HG02588 (cell line): ENCODE measurements at regions not wholly inside any gene's neighbourhood (a gene's known extent, or its start where the extent isn't known, plus 50 kb on each side); places are given as distances from the start of the nearest gene placed in this dataset.
"Not testable (repeated sequence)": the region's sequence is repeated elsewhere in the genome, so short reads cannot be mapped to it uniquely, and the experiment has no call there.

Experiments
- ATAC-seq: cut with Tn5 transposase; IDR thresholded peaks from one replicate; pipeline ENCODE4 v1.9.1; 2021; ENCODE audit warnings: mild to moderate bottlenecking, moderate library complexity; ENCODE audit not compliant: unreplicated experiment

DNA sequence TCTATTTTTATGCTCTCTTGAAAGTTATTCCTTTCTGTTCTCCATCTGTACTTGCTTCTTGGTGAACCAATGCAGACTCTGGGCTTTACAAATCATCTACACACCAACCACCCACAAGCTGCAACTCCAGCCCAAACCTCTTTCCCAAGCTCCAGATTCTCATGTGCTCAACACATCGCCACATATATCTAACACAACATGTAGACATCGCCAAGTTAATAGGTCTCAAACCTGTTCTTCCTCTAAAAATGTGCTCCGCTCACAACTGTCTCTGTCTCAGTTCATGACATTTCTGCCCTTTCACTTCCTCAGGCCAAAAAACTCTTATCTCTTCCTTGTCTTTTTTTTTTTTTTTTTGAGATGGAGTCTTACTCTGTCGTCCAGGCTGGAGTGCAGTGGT, 95.7 kb upstream of the EEPD1 start:
- peak; percentile 52 for ATAC-seq

DNA sequence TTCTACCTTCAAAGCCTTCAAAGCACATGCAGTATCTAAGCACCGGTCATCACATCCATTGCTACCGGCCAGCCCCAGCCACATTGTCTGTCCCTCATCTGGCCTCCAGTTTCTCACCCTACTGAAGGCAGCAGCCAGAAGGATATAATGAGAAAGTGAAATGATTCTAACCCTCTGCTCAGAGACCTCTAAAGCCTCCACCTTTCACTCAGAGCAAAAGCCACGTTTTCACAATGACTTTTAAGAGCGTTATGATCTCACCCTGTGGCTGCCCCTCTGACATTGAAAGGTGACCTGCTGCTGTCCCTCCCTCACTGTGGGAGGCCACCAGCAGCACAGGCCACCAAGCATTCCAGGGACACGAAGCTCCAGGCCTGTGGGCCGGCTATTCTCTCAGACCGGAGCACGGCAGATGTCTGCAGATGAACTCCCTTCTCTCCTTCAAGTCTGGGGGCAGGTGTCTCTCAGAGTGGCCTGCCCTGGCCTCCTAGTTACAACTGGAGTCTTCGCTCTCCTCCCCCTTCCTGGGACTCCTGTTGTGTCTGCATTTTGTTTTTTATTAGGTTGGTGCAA, 94.9 kb upstream of the EEPD1 start:
- ATAC-seq, result peak; percentile 68

DNA sequence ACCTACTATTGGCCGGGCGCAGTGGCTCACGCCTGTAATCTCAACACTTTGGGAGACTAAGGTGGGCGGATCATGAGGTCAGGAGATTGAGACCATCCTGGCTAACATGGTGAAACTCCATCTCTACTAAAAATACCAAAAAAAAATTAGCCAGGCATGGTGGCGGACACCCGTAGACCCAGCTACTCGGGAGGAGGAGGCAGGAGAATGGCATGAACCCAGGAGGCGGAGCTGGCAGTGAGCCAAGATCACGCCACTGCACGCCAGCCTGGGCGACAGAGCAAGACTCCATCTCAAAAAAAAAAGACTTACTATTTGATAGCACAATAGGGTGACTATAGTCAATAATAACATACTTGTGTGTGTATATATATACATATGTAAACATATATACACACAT, 92.7 kb upstream of the EEPD1 start:
- not testable (repeated sequence) for ATAC-seq

DNA sequence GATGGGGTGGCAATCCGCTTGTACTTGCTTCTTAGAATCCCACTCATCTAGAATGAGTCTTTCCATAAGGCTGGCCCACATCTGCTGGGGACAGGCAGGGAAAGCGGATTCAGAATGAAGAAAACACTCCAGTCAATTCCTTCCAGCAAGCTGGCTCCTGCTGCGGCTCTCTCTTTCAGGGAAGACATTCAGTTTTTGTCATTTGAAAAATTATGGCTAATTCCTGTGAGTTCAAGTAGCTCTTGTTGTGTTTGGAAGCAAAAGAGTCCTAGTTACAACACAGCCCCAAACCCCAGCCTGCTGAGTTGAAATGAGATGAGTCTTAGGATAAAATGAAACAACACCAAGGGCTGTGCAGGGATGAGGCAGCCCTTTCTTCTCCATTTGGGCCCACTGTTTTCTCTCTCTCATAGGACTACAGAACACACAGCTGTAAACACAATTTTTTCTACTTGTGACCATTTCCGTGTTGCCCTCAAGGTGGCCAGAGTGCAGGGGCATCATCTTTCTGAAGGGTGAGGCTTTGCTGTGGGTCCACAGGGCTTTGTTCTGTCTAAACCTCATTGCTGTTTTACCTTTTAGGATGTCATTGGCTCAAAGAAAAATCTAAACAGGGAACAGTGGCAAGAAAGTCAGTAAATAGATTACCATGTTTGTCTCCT, 90.8 kb upstream of the EEPD1 start:
- no peak for ATAC-seq

DNA sequence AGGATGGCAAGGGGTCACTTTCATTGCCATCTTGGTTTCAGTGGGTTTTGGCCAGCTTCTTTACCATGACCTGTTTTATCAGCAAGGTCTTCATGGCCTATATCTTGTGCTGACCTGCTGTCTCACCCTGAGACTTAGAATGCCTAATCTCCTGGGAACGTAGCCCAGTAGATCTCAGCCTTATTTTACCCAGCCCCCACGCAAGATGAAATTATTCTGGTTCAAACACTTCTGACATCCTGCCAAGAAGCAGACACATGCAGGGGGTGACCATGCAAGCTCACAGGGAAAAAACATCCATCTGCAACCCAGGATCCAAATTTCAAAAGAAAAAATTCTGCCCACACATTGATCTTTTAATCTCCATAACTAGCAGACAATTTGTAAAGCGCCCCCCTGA, 88.4 kb upstream of the EEPD1 start:
- ATAC-seq, result no peak

DNA sequence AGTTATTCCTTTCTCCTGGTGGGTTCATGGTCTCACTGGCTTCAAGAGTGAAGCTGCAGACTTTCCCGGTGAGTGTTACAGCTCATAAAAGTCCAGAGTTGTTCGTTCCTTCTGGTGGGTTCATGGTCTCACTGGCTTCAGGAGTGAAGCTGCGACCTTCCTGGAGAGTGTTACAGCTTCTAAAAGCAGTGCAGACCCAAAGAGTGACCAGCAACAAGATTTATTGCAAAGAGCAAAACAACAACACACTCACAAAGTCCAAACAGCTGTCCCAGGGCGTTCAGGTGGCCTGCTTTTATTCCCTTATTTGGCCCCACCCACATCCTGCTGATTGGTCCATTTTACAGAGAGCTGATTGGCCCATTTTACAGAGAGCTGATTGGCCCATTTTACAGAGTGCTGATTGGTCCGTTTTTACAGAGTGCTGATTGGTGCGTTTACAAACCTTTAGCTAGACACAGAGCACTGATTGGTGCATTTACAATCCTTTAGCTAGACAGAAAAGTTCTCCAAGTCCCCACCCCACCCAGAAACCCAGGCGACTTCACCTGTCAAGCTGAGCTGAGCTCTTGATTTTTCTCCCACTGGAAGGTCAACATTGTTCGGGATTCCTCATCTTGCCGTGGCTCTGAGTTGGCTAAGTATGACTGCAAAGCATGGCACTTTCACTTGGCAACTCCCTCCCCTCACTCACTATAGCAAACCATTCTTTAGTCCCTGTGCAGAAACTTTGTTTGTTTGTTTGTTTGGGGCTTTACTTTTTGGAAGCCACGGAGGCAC, 87.3 kb upstream of the EEPD1 start:
- not testable (repeated sequence) for ATAC-seq

DNA sequence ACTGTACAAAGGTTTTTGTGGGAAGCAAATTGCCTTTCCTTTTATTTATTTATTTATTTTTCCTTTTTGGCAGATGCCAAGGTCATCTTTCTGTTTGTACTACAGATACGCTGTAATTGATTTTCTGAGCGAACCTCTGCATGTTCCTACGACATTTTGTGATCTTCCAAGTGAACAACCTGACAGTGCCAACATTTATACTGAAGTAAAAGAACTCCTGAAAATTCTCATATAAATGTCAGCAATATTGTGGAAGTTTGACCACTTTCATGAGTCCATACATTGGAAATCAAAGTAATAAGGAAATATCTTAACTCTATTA, 86.8 kb upstream of the EEPD1 start:
- no peak for ATAC-seq

DNA sequence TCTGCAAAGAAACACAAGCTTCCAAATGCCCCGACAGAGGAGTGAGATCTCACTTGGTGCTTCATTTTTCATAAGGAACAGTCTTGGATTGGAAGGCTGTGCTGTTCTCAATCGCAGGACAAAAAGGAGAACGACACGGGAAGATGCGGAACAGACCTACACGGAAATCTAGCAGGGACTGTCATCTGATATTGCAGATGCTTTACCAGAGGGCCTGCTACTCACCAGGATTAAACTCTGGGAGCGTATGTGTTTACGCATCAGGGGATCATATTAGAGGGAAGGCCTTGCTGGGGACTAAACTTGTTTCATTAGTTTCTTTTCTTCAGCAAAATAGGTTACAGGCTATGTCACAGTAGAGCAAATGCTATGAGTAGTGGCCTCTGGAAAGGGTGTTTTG, 82.8 kb upstream of the EEPD1 start:
- ATAC-seq, result no peak

DNA sequence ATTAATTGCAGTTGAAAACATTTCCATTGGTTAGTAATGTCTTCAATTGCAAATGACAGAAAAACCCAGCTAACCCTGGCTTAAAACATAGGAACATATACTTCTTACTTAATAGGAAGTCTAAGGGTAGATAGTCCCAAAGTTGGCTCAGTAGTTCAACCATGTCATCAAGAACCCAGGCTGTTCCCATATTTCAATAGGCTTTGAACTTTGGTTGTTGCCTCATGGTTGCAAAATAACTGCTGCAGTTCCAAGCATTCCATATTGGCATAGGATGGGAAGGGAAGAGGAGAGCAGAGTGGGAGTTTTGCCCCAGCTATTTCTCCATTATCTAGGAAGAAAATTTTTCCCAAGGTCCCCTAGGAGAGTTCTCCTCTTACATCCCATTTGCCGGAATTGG, 81.4 kb upstream of the EEPD1 start:
- no peak for ATAC-seq

DNA sequence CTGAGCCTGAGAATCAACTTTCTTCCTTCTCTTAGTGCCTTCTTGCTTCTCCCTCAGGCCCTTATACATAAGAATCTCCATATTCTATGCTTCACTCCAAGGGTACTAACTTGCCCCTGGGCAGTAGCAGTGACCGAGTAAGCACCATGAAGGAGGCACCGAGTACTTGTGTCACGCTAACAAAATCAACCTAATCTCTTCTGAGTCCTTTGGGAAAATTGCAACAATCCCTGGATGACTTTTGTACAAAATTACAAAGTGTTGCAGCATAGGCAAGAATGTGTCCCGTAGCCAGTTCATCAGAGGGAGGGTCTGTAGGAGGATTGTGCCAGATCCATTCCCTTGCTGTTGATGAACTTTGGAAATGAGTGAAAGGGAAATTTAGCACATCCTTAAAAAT, 80.4 kb upstream of the EEPD1 start:
- ATAC-seq, result no peak

DNA sequence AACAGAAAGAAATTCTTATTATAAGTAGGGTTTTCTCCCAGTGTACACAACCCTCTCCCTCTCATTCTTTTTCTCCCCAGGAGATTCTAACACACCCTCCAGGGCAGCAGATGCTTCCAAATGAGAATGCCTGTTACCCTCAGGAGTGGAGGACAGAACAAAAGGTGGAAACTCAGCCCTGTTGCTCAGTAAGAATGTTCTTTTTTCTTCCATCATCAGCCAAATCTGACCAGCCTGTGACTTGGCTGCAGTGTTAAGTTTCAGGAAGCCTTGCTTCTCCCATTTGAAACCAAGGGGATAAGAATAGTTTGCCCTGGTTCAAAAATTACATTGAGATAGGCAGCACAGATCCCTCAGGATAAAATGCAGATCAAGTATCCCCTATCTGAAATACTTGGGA, 77.5 kb upstream of the EEPD1 start:
- ATAC-seq, result no peak

DNA sequence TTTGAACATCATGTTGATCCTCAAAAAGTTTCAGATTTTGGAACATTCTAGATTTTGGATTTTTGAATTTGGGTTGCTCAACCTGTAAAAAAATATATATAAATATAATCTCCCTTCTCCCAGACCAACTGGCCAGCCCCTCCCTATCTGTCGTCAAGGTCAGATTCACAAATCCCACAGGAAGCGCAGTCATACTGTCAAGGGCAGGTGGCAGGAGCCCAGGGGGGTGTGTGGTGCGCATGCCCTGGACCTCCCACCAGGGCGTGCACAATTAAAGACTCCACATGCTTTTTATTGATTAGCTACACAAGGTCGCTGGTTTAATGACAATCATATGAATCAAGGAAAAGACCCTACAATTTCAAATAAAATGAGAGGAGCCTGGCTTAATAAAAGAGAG, 77.0 kb upstream of the EEPD1 start:
- no peak for ATAC-seq

DNA sequence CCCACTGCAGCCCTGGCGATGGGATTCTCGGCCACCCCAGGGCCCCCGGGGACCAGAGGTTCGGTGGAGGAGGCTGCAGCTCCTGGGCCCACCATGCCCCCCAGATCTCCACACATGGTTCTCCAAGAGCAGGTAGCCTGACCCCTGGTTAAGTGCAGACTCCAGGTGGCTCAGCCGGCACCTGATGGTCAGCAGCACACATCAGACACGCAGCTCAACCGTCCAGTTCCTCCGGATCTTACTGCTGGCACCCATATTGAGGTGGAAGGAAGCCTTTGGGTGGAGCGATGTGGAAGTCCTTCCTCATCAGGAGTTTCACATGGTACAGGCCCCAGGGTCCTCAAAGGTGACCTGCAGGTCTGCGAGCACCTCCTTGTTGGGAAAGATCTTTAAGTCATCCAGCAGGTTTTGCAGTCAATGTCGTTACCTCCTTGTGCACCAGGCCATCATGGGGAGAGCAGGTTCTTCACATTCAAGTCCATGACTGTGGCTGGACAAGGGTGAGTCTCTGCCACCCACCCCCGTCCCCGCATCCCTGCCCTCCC, 74.2 kb upstream of the EEPD1 start:
- no peak for ATAC-seq

DNA sequence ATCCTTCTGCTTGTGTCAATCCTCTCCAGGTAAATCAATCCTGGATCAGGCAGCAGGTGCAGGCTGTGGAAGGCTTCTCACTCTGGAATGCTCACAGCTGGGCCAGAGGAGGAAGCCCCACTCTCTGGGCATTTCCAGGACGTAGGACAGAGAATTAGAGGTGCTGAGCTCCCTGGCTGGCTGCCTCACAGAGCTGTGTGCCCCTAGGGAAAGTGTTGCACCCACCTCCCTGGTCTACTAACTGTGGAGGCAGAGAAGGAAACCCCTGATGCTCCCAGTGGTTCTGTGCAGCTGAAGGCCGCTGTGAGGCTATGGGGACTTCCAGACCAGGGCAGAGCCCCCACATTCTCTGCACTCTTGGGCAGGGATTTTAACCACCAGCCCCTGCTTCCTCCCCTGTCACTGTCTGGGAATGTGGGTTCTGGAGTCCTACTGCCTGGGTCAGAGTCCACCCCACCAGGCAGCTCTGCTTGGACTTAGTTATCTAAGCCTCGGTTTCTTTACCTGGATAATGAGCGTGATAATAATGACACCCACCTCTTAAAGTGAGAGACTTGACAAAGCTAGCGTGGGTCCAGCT, 73.5 kb upstream of the EEPD1 start:
- no peak for ATAC-seq

DNA sequence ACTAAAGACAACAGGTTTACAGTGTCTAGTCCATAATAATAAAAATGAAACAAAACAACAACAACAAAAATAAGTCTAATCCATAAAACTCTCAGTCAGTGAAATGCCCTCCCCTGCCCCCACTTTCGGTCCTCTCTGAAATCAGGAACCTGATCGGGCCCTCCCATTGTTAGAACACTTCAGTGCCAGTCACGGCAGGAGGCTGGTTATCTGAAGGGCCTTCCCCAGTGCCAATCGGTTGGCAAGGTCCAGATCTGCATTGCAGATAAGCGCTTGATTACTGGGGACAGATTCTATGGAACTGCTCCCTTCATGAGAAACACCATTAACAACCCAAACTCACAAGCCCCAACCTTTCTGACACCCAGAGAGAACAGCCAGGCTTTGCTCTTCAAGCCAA, 72.2 kb upstream of the EEPD1 start:
- ATAC-seq, result no peak

DNA sequence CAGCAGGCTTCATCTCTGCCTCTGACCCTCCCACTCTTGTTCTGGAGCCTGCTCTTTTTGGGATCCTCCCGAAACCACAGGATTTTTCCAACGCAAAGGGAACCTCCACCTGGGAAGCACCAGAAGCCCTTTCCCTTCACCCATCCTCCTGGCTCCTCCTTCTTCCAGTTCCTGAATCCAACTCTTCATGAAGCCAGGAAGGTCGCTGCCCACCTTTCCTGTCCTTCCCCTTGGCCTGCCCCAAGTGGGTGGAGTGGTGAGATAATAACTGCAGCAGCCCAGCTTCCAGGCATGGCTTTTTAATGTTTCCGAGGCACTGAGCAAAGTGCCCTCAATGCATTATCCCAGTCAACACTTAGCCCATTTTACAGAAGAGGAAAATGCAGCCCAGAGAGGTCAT, 70.8 kb upstream of the EEPD1 start:
- no peak for ATAC-seq

DNA sequence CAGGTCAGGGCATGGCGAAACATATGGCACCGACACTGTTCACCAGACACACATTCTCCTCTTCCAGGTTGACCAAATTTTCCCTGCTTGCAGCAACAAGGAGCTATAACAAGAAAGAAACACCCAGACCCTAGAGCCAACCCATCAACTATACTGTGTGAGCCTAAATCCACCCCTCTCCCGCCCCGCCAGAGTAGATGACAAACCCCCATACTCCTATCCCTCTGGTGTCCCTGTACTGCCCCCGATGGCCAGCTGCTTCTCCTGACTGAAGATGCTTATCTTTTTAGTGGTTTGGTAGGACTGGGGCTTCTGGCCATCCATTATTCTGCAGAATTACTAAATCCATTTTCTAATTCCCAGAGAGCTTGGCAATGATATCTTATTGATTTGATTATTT, 70.1 kb upstream of the EEPD1 start:
- ATAC-seq, result no peak

DNA sequence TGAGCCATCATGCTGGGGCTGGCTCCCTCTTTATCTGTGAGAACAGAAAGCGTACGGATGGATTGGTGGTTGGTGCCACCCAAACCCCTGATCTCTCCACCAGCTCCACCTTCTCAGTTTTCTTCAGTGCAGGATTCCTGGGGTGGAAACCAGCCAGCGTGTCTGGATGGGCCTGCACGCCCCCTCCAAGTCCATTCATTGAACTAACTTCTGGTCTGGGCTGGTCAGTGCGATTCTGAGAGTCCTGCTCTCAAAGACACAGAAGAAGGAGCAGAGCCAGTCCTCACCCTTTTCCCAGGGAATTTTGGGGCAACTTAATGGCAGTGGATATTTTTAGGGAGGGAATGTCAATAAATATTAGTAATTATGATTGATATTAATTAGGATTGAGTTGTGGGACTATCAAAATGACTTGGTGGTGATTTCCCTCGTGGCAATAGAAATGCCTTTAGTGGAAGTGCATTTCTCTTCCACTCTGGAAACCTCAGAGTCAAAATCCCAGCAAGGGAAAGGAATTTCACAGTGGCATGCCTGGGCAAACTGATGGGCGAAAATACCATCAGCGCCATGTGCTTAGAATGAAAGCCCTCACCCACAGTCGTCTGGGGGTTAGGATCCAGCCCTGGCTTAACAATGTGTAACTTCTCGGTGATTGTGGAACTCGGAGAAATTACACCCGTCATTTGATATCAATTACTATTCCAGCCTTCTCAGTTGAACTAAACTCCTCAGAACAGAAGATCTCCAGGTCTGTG, 69.3 kb upstream of the EEPD1 start:
- no peak for ATAC-seq

DNA sequence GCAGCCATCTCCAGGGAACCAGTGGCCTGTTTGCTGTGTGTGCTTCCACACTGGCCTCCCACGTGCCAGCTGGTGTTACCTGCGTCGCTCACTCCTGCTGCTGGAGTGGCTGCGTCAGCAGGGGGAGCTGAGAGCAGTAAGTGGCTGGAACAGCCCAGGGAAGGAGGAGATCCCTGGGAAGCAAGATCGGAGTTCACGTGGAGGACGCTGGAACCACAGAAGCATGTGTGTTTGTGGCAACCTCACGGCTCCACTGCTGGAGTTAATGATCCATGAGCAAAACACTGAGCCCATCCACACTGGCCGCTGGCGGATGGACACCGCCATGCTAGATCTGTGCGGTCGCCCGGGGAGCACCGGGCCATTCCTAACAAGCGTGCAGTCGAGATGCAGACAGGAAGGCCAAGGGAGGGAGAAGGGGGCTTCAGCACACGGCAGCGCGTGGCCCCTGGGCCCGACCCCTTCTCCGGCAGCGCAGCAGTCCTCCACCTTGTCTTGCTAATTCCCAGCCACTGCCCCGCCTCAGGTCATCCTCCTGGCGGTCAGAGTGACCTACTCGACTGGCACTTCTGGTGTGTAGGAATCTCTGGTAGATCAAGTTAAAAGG, 68.5 kb upstream of the EEPD1 start:
- ATAC-seq, result no peak

DNA sequence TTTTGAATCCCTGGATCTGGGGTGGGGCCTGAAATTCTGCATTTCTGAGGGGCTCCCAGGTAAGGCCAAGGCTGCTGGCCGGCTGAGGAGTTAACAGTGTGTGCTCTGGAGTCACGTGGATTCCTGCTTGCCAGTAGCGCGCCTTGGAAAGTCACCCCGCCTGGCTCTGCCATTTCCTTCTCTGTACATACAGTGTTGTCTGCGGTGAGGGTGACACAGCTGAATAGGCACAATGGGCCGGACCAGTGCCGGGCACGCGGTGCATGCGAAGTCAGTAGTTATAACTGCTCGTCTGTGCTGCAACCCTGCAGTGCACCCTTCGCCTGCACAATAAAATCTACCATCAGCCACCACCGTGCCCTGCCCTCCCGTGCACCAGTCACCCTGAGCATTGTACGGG, 68.0 kb upstream of the EEPD1 start:
- no peak for ATAC-seq

DNA sequence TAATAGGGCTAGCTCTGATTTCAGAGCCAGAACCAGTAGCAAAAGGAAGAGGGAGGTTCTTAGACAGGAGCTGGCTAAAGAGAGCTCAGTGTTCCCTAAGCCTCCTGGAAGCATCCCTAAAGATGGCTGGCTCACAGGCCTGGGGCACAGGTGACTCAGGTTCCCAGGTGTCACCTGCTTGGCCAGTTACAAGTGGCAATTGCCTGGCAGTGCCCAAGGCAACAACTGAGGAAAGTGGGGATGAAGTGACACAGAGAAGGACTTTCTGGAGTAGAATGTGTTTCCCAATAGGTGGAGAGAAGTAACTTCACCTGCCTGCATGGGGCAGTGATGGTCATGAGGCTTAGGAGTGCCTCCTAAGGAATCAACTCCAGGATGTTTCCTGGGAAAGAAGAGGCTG, 66.5 kb upstream of the EEPD1 start:
- ATAC-seq, result no peak
